Neural progenitor cell (in vitro differentiated cells): ENCODE measurements at regions not wholly inside any gene's neighbourhood (a gene's known extent, or its start where the extent isn't known, plus 50 kb on each side); places are given as distances from the start of the nearest gene placed in this dataset.

Experiments
- DNase-seq: peaks from one replicate; pipeline ENCODE4 v3.0.0-alpha.2; 2016; ENCODE audit warnings: low spot score
- H2AFZ ChIP-seq: fragments of 200-600 bp; sonication (generic); replicated peaks from 2 replicates; pipeline ENCODE4 v1.6.1; 2016; ENCODE audit warnings: antibody characterized with exemption
- H3F3A ChIP-seq: fragments of 200-600 bp; sonication (generic); 2 replicates; pipeline ENCODE4 v1.6.1; 2016; ENCODE audit warnings: antibody characterized with exemption, low read depth
- H3K27ac ChIP-seq: fragments of 200-600 bp; sonication (generic); 2 replicates; pipeline ENCODE4 v1.5.1; 2016; ENCODE audit warnings: mild to moderate bottlenecking
- H3K27me3 ChIP-seq: fragments of 200-600 bp; sonication (generic); 2 replicates; pipeline ENCODE4 v1.6.1; 2016; ENCODE audit warnings: mild to moderate bottlenecking, moderate library complexity
- H3K36me3 ChIP-seq: fragments of 200-600 bp; sonication (generic); 2 replicates; pipeline ENCODE4 v1.5.1; 2016
- H3K4me1 ChIP-seq: fragments of 200-600 bp; sonication (generic); 2 replicates; pipeline ENCODE4 v1.6.1; 2016; ENCODE audit warnings: mixed run types
- H3K4me2 ChIP-seq: fragments of 200-600 bp; sonication (generic); 2 replicates; pipeline ENCODE4 v1.6.1; 2016
- H3K4me3 ChIP-seq: fragments of 200-600 bp; sonication (generic); 2 replicates; pipeline ENCODE4 v1.5.1; 2016
- H3K79me2 ChIP-seq: fragments of 200-600 bp; sonication (generic); 2 replicates; pipeline ENCODE4 v1.6.1; 2016; ENCODE audit warnings: low read depth
- H3K9ac ChIP-seq: fragments of 200-600 bp; sonication (generic); 2 replicates; pipeline ENCODE4 v1.6.1; 2016
- H3K9me3 ChIP-seq: fragments of 200-600 bp; sonication (generic); 2 replicates; pipeline ENCODE4 v1.5.1; 2016; ENCODE audit warnings: low read depth
- H4K20me1 ChIP-seq: fragments of 200-600 bp; sonication (generic); 2 replicates; pipeline ENCODE4 v1.6.1; 2016; ENCODE audit warnings: low read depth
- H3K27ac Mint-ChIP-seq: 3 replicates; pipeline ENCODE4 v1.8.0; 2021; ENCODE audit warnings: mixed read lengths
- H3K27me3 Mint-ChIP-seq: 2 replicates; pipeline ENCODE4 v1.8.0; 2022; ENCODE audit warnings: low read depth, mild to moderate bottlenecking, inconsistent platforms, moderate library complexity, mixed read lengths; ENCODE audit not compliant: insufficient read depth
- H3K36me3 Mint-ChIP-seq: 3 replicates; pipeline ENCODE4 v1.8.0; 2021; ENCODE audit warnings: mixed read lengths
- H3K4me1 Mint-ChIP-seq: 3 replicates; pipeline ENCODE4 v1.8.0; 2021; ENCODE audit warnings: mixed read lengths
- H3K4me3 Mint-ChIP-seq: 3 replicates; pipeline ENCODE4 v1.8.0; 2021; ENCODE audit warnings: mild to moderate bottlenecking, moderate library complexity, mixed read lengths
- H3K9me3 Mint-ChIP-seq: 3 replicates; pipeline ENCODE4 v1.8.0; 2020; ENCODE audit warnings: mixed read lengths
- CTCF ChIP-seq: fragments of 200-600 bp; sonication (generic); IDR thresholded peaks from 2 replicates; pipeline ENCODE4 v1.5.1; 2017; ENCODE audit warnings: antibody characterized with exemption, mild to moderate bottlenecking
- EZH2 ChIP-seq: fragments of 200-600 bp; sonication (generic); IDR thresholded peaks from 2 replicates; pipeline ENCODE4 v1.6.1; 2017; ENCODE audit warnings: antibody characterized with exemption, mild to moderate bottlenecking, moderate library complexity
- EZH2phosphoT487 ChIP-seq: fragments of 200-600 bp; sonication (generic); IDR thresholded peaks from 2 replicates; pipeline ENCODE4 v1.6.1; 2017; ENCODE audit warnings: antibody characterized with exemption

GRCh38 chr9:115781070-115781736 is 372.4 kb upstream of the PAPPA start:
- H3F3A ChIP-seq, result no peaks in the 10 kb centered on the region
- Mint-ChIP-seq H3K4me3 (no peak overlapping the region), H3K4me1 (no peaks in the 10 kb centered on the region), H3K9me3 (peaks cover 2% of the 10 kb centered on the region), H3K27me3 (no peaks in the 10 kb centered on the region), H3K36me3 (no peaks in the 10 kb centered on the region), H3K27ac (no peak overlapping the region)
- no peaks in the 10 kb centered on the region for H3K9me3 ChIP-seq
- H4K20me1 ChIP-seq, result no peaks in the 10 kb centered on the region
- no peaks in the 10 kb centered on the region for H3K79me2 ChIP-seq
- H3K4me2 ChIP-seq, result no peak overlapping the region
- no peaks in the 10 kb centered on the region for H3K4me1 ChIP-seq
- no peak overlapping the region for H2AFZ ChIP-seq
- no peak for DNase-seq
- no peak overlapping the region for H3K4me3 ChIP-seq
- H3K9ac ChIP-seq, result no peak overlapping the region
- no peaks in the 10 kb centered on the region for H3K27me3 ChIP-seq
- no peak overlapping the region for H3K27ac ChIP-seq
- no peaks in the 10 kb centered on the region for H3K36me3 ChIP-seq
- TF ChIP-seq CTCF (no peak), EZH2phosphoT487 (no peak), EZH2 (no peak)

- Histone ChIP-seq H3K9me3 (no peaks in the 10 kb centered on the region), H3K4me2 (no peak overlapping the region)
- H3K4me1 Mint-ChIP-seq, result no peaks in the 10 kb centered on the region
Measured at GRCh38 chr9:115786321-115786720, 367.3 kb upstream of the PAPPA start.

GRCh38 chr9:115790520-115790919 is 363.1 kb upstream of the PAPPA start:
- Histone ChIP-seq H3K36me3 (no peaks in the 10 kb centered on the region), H3K27ac (no peak overlapping the region), H3K4me3 (no peak overlapping the region), H3F3A (no peaks in the 10 kb centered on the region), H3K9ac (no peak overlapping the region), H2AFZ (no peak overlapping the region), H3K4me1 (no peaks in the 10 kb centered on the region), H3K4me2 (no peak overlapping the region), H3K27me3 (no peaks in the 10 kb centered on the region), H4K20me1 (no peaks in the 10 kb centered on the region), H3K79me2 (no peaks in the 10 kb centered on the region), H3K9me3 (no peaks in the 10 kb centered on the region)
- no peak for DNase-seq
- Mint-ChIP-seq H3K4me3 (no peak overlapping the region), H3K27me3 (no peaks in the 10 kb centered on the region), H3K27ac (no peak overlapping the region), H3K9me3 (no peaks in the 10 kb centered on the region), H3K36me3 (no peaks in the 10 kb centered on the region), H3K4me1 (no peaks in the 10 kb centered on the region)
- no peak for TF ChIP-seq CTCF
- TF ChIP-seq EZH2, result no peak

More at GRCh38 chr9:115786321-115786720, 367.3 kb upstream of the PAPPA start:
- Mint-ChIP-seq H3K9me3 (peaks cover 2% of the 10 kb centered on the region), H3K27ac (no peak overlapping the region), H3K4me3 (no peak overlapping the region), H3K36me3 (no peaks in the 10 kb centered on the region), H3K27me3 (no peaks in the 10 kb centered on the region)
- Histone ChIP-seq H3K79me2 (no peaks in the 10 kb centered on the region), H4K20me1 (no peaks in the 10 kb centered on the region), H3K27me3 (no peaks in the 10 kb centered on the region), H3K36me3 (no peaks in the 10 kb centered on the region), H3K27ac (no peak overlapping the region), H2AFZ (no peak overlapping the region), H3K4me3 (no peak overlapping the region), H3F3A (no peaks in the 10 kb centered on the region), H3K4me1 (no peaks in the 10 kb centered on the region), H3K9ac (no peak overlapping the region)
- TF ChIP-seq EZH2 (no peak), CTCF (no peak), EZH2phosphoT487 (no peak)
- DNase-seq, result no peak
